Testis (tissue), 2 donors: ENCODE measurements at regions not wholly inside any gene's neighbourhood (a gene's known extent, or its start where the extent isn't known, plus 50 kb on each side); places are given as distances from the start of the nearest gene placed in this dataset.

ENCODE experiments used
- DNase-seq: peaks from one replicate; pipeline ENCODE4 v3.0.0-alpha.2; 2019
- H3K27ac ChIP-seq, 2 donors: fragments of 200-600 bp; sonication (generic); one replicate each; pipeline ENCODE4 v1.5.1; 2019
- H3K27me3 ChIP-seq: fragments of 200-600 bp; sonication (generic); one replicate; pipeline ENCODE4 v1.5.1; 2019
- H3K36me3 ChIP-seq: fragments of 200-600 bp; sonication (generic); one replicate; pipeline ENCODE4 v1.5.1; 2017; ENCODE audit warnings: low read depth; ENCODE audit errors: missing control alignments
- H3K4me1 ChIP-seq: fragments of 200-600 bp; sonication (generic); one replicate; pipeline ENCODE4 v1.5.1; 2019
- H3K4me3 ChIP-seq, 2 donors: fragments of 200-600 bp; sonication (generic); one replicate each; pipeline ENCODE4 v1.5.1; 2017 to 2019
- H3K9me3 ChIP-seq: fragments of 200-600 bp; sonication (generic); one replicate; pipeline ENCODE4 v1.5.1; 2017
- CTCF ChIP-seq, 3 experiments: fragments of 450-650 bp in 2 of 3; fragments of 200-600 bp in 1 of 3; sonication (generic) in 1 of 3; IDR thresholded peaks; one replicate each; pipeline ENCODE4 v1.5.1; 2016 to 2019; ENCODE audit warnings: antibody characterized with exemption in 3 of 3, mild to moderate bottlenecking in 2 of 3, moderate library complexity in 1 of 3
- POLR2A ChIP-seq: fragments of 450-650 bp; IDR thresholded peaks from one replicate; pipeline ENCODE4 v1.6.1; 2017; ENCODE audit warnings: antibody characterized with exemption, mild to moderate bottlenecking, moderate library complexity
- WGBS, 2 donors: methylation state at CpG; one replicate each; pipeline ENCODE4 v1.1.5; 2018; 5-methylcytosine and 5-hydroxymethylcytosine counted together
- intact Hi-C: fragments of 100-400 bp; cut with DNase I; formaldehyde crosslinking; loops from one replicate; pipeline ENCODE4 v1.15.1; 2023; ENCODE audit warnings: low total_unique reads

- 98 to 100% methylated on average over 4 to 21 of the region's 21 CpGs for WGBS, 2 donors
- Histone ChIP-seq H3K36me3 (no peaks in the 10 kb centered on the region), H3K4me3 (no peak overlapping the region), H3K27ac (no peak overlapping the region), H3K9me3 (no peaks in the 10 kb centered on the region), H3K27me3 (no peaks in the 10 kb centered on the region), H3K4me1 (no peaks in the 10 kb centered on the region)
- intact Hi-C loops, result no loop called here
- no peak for DNase-seq
- TF ChIP-seq POLR2A (no peak), CTCF (IDR thresholded peaks at IDR 0.05) (no peak)
These were observed 176.2 kb upstream of the FAM98A start for GRCh38 chr2:33775306-33775705.

- 88 to 92% methylated on average over 2 of the region's 2 CpGs for WGBS, 2 donors
- Histone ChIP-seq H3K9me3 (no peaks in the 10 kb centered on the region), H3K4me1 (no peaks in the 10 kb centered on the region), H3K4me3 (no peak overlapping the region), H3K27ac (no peak overlapping the region), H3K27me3 (no peaks in the 10 kb centered on the region), H3K36me3 (no peaks in the 10 kb centered on the region)
- TF ChIP-seq POLR2A, result no peak
- no peak for TF ChIP-seq CTCF (IDR thresholded peaks at IDR 0.05)
- DNase-seq, result no peak
- intact Hi-C loops, result no loop called here
These were observed 170.9 kb upstream of the FAM98A start for GRCh38 chr2:33770023-33770422.

- no peaks in the 10 kb centered on the region for H3K9me3 ChIP-seq
- H3K27me3 ChIP-seq, result no peaks in the 10 kb centered on the region
- no peak for DNase-seq
- no peak for TF ChIP-seq POLR2A
- no peaks in the 10 kb centered on the region for H3K36me3 ChIP-seq
- WGBS, 2 donors, result 75 to 89% methylated on average over 4 of the region's 4 CpGs
- H3K4me3 ChIP-seq, result no peak overlapping the region
- no peak overlapping the region for H3K27ac ChIP-seq
- no peaks in the 10 kb centered on the region for H3K4me1 ChIP-seq
- intact Hi-C loops, result no loop called here
These were observed 167.1 kb upstream of the FAM98A start for GRCh38 chr2:33766175-33766574.

GRCh38 chr2:33765122-33765521, 166.0 kb upstream of the FAM98A start:
- intact Hi-C loops, result no loop called here
- Histone ChIP-seq H3K27me3 (no peaks in the 10 kb centered on the region), H3K27ac (no peak overlapping the region), H3K36me3 (no peaks in the 10 kb centered on the region), H3K9me3 (no peaks in the 10 kb centered on the region), H3K4me3 (no peak overlapping the region), H3K4me1 (no peaks in the 10 kb centered on the region)
- TF ChIP-seq POLR2A (no peak), CTCF (IDR thresholded peaks at IDR 0.05) (no peak)
- WGBS, 2 donors, result 17 to 31% methylated on average over 2 of the region's 2 CpGs
- no peak for DNase-seq

GRCh38 chr2:33764551-33764950, 165.5 kb upstream of the FAM98A start:
- Histone ChIP-seq H3K27ac (no peak overlapping the region), H3K27me3 (no peaks in the 10 kb centered on the region), H3K4me1 (no peaks in the 10 kb centered on the region), H3K4me3 (no peak overlapping the region), H3K9me3 (no peaks in the 10 kb centered on the region), H3K36me3 (no peaks in the 10 kb centered on the region)
- no peak for DNase-seq
- TF ChIP-seq CTCF (IDR thresholded peaks at IDR 0.05), result no peak
- no peak for TF ChIP-seq POLR2A
- intact Hi-C loops, result no loop called here
- 76 to 81% methylated on average over 5 of the region's 5 CpGs for WGBS, 2 donors
